ENCODE measurements at regions not wholly inside any gene's neighbourhood (a gene's known extent, or its start where the extent isn't known, plus 50 kb on each side); places are given as distances from the start of the nearest gene placed in this dataset.

DNA sequence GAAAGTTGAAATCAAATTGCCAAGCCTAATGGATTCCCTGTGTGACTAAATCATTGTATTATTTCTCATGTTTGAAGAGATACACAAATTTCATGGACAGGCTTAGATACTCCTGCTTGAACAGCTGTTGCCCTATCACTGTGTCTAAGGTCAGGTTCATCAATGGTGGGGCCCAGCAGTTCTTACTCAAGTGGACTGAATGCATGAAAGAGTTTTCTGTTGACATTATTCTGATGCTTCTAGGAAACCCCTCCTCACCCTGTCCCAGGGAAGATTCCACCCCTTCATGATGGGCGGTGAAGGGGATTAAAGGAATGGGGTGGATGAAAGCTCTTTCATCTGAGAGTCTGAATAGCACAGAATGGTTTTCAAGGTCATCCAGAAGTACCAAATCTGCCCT is 148.8 kb downstream of the INO80D start:
- DNase-seq (ENCODE audit: low read depth): no peak

DNA sequence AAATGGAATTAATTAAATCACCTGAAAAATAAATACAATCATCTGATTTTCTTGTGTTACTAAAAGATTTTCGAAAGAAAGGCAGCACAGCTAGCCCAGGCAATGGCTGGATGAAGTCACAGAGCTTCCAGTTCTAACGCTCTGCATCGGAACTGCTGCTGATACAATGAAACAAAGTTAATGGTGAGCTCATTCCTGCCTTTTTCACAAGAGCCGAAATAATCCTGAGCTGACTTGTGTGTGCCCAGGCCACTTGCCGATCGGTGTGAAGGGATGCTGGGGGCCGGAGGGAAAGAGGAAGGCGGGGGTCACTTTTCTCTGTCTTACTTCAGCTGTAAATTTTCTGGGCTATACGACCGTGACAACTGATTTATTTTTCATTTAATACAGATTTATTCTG is 149.5 kb downstream of the INO80D start:
- DNase-seq (ENCODE audit: low read depth): no peak

DNA sequence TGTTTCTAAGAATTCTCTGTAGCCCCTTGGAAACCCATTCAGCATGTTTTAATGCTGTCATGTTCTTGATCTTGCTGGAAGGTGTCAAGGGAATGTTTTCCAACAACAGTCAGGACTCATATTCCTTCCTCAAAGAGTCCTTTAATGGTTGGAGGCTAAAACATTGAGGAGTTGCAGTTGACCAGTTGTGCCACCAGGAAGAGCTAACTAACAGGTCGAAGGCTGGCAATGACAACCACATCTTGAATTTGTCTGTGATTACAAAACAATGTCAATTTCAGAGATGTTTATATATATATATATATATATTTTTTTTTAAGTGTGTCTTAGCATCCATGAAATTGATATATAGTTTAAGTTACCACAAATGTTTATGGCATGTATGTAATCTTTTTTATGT is 151.5 kb downstream of the INO80D start:
- no peak for DNase-seq (ENCODE audit: low read depth)

DNA sequence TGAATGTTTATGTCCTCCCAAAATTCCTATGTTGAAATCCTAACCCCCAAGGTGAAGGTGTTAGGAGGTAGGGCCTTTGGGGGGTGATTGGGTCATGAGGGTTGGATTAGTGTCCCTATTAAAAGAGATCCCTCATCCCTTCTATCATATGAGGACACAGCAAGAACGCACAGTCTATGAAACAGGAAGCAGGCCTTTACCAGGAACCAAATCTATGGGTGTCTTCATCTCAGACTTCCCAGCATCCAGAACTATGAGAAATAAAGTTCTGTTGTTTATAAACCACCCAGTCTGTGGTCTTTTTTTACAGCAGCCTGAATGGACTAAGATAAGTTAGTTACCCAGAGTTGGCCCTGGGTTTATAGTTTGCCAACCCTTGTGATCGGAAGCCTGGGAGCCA is 153.1 kb downstream of the INO80D start:
- no peak for DNase-seq (ENCODE audit: low read depth)

DNA sequence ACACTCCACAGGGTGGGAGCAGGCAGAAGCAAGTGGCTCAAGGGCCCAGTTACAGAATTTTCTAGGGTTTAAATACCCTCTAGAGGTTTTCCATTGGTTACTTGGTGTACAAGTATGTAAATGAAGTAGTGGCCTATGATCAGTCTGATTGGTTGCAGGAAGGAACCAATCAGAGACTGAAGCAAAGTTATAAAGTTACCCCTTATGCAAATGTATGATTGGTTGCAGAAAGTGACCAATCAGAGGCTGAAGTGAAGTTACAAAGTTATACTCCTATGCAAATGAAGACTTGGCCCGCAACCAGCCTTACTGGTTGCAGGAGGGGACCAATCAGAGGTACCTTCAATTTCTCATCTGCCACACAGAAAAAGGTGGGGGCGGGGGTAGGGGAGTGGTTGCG is 154.6 kb downstream of the INO80D start:
- DNase-seq (ENCODE audit: low read depth): no peak

DNA sequence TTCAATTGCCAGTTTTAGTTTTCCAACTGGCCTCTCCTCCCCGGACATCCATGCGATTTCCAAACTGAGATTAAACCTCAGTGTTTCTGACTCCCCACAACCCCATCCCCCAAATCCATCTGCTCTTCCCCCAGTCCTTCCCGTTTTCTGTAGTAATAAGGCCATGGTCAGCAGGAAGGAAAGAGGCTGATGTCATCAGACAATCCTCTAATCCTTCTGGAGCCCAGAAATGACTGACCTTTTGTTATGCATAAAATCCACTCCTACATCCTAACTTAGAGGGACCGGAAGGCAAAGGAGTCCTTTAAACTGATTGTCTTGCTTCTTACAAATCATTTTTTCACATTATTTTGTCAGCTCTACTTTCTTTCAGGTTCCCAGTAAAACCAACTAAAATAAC is 155.8 kb downstream of the INO80D start:
- peak; percentile 67 for DNase-seq (ENCODE audit: low read depth)

DNA sequence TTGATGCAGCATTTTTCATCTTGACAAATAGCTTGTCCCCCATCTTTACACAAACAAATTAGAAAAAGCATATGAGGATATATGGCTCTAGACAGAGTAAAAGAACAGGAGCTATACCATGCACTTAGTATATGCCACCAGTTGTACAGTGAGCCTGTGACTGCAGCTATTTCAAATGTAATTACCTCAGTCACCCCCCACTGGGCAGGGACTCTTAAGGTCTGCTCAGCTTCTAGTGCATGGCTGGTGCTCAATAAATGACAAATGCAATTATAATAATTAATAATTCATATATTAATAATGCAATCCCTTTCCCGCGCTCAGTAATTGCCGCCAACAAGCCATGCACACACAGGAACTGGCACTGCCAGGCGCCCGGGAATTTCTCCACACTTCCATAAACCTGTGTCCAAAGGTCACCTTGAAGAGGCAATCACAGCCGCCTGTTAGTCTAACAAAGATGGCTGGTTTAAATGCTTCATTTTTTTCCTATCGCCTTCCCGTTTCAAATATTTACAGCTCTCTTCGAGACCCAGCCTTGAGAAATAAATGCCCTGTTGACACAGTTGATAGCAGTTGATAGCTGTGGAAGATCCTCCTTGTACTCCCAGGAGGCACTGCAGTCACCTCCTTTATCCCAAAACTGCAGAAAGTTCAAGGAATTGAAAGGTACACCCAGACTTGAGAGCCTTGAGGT is 156.6 kb downstream of the INO80D start:
- no peak for DNase-seq (ENCODE audit: low read depth)

DNA sequence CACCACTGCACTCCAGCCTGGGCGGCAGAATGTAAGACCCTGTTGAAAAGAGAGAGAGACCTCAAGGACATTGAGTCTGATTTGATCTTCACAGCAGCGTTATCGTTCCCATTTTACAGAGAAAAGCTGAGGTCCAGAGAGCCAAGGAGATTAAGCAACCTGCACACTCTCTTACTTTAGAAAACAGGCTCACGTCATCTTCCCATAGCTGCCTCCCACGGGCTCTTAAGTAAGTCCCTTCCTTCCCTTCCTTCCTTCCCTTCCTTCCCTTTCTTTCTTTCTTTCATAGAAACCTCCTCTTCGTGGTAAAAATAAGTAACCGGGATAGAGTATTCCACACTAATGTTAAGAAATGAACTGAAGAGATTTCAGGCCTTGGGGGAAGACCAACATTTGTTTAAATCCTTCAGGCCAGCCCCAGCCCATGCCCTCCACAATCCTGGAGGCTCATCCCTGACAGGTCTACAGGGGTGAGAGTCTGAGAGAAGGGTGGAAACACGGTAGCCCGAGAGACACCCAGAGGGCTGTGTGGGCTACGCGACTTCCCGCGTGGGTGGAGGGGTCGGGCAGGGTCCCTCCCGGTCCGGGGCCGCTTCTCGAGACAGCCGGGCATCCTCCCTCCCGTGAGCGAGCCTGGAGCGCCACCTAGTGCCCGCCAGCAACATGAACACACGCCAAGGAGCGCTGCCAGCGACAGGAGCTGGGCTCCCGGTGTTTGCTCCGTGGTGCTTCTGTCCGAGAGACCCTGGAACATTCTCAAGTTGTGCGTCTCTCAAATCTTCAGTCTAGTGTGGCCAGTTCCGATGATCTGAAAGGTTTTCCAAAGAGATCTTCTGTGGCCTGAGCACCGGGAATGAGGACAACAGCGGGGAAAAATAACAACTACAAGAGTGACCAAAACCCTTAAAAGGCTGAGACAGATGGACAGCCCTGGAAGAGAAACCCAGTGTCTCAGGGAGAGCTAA is 160.3 kb downstream of the INO80D start:
- DNase-seq (ENCODE audit: low read depth): peak; percentile 61

DNA sequence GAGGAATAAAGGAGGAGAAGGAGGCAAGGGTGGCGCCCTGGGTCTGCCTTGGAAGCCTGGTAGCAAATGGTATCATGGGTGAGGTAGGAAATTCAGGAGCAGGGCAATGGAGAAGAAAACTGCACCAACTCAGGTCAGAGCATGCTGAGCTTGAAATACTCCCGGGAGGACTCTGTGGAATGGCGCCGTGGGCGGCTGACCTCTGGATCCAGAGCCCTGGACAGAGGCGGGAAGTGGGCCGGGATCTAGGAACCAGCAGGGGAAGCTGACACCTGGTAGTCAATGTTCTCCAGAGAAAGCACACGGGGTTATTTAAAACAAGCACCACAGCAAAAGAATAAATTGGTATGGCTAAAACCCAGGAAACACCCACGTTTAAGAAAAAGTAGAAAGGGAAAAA is 161.3 kb downstream of the INO80D start:
- DNase-seq (ENCODE audit: low read depth): no peak

DNA sequence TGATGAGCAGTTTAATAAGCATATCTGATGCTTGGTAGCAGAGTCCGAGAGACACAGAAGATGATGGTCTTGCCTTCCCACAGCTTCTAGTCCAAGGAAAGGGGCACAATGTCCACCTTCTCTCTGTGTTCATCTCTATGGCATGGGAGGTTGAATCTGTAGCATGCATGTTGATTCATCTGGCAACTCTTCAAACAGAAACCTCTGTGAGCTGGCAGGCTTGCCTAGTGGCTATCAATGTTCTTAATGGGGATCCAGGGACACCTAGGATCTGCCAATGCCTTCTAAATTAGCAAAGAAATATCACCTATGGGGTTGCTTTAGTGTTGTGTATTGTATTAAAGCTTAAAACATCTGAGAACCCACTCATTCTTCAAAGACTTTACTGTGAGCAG is 170.8 kb downstream of the INO80D start:
- no peak for DNase-seq (ENCODE audit: low read depth)

DNA sequence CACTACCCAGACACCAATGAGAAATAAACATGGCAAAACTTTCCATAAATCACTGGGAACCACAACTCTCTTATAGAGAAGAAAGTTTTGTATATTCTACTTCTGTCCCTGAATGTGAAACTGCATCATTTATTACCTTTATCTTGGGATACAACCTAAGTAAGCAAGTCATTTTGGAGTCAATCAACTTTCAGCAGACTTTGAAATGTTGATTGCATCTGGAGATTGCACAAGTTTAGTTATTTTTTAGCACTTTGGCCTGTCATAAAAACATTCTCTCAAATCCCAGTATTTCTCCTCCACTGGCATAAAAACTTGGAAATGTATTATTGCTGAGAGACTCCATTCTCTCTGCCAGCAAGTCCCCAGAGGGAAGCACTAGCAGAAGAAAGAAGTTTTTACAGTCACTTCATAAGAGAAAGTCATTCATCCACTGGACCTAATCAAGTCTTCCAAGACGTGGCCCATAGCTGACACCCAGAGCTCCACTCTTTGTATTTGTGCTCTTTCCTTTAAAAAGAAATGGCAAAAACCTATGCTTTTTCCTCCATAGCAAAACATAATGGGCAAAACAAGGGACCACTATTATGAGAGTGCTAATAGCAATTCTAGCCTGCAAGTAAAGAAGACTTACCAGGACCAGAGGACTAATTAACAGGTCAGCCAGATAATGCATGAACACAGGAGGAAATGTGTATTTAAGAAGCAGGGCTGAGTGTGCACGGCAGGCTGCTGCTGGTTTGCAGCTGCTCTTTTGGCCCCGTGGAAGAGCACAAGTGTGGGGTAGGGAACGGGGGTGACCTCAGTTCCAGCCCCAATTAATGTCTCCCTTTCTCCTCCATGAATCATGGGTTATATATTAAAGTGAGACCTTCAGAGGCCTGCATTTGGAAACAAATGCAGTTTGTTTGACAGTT is 171.5 kb downstream of the INO80D start:
- DNase-seq (ENCODE audit: low read depth): no peak

DNA sequence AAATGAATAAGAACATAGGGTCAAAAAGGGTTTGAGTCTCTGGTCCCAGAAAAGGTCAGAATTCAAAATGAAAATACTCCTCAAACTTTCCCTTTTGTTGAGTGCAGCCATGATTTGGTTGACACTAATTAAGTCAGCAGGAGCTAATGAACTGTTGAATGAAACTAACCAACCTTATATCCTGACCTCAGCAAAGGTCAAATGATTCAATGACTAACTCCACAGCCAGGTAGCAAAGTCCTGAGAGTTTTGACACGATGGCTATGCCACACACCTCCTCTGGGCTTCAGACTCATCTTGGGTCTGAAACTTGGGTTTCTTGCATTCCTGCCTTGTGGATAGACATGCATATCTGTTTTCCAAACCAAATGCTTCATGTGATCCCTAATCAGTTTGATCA is 172.3 kb downstream of the INO80D start:
- DNase-seq (ENCODE audit: low read depth): no peak

DNA sequence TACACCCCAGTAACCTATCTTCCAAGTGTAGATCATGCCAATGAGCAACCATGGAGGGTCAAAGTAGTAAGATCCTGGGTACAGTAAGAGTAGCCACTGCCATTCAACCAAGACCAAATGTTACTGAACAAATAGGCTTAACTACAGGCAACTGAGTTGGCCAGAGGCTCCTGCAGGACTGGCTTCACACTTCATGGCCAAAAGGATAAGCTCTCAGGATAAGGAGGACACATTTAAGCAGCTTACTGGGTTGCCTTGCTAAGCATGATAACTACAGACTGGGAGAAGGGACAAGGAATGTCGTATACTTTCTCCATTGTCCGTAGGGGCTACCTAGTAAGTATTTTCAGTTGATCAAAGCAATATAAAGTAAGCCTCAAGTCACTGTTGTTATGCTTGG is 174.7 kb downstream of the INO80D start:
- no peak for DNase-seq (ENCODE audit: low read depth)

DNA sequence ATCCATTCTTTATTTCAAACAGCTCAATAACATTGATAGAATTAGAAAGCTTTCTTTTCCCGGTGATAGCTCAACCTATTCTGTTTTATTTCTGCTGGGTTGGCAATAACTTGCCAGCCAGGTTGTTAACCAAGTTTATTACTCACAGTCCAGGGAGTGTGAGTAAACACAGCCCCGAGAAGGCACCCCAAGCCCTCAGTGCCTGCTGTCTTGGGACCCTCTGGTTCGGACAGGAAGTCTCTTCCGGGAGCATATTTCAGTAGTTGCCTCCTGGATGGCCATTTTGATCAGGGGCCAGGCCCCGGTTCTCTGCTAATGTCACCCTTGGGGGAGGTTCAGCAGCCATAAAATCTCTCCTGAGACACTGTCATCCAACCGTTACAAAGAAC is 176.8 kb downstream of the INO80D start:
- no peak for DNase-seq (ENCODE audit: low read depth)

DNA sequence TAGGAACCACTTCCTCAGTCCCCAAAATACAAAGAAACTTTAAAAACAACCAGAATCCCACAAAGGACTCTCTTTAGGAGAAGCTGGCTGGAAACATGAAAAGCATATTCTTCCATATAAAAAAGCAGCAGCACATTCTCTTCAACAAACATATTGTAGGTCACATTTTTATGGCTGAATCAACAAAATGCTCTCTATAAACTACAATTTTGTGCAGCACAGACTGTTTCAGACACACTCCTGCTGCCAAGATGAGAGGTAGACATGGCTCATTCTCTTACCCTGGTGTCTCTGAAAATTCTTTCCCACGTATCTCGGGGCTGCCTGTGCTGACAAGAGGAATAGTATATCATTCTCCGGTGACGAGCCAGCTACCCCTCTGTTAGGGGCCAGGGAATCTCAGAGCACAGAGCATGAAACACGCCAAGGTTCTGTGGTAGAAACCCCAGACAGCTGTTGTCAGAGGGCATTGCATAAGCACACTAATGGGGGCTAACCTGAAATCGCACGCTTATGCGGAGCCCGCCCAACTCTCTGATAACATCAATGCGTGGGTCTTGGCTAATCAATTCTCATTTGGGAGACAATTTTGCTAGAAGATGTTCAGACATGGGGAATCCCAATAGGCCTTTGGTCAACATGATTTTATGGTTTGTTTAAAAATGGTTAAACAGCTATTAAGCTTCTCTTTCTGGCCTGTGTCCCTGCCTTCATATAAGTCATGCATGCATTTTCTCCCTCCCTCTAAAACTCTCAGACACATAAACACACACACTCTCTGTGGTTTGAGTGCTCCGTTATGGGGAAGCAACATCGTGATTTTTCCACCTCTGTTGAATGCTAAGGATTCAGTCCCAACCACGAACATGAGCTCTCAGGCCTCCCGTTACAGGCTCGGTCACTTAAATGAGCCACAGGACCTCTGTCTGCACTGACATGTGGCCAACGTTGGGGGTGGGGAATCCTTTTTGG is 177.5 kb downstream of the INO80D start:
- no peak for DNase-seq (ENCODE audit: low read depth)

DNA sequence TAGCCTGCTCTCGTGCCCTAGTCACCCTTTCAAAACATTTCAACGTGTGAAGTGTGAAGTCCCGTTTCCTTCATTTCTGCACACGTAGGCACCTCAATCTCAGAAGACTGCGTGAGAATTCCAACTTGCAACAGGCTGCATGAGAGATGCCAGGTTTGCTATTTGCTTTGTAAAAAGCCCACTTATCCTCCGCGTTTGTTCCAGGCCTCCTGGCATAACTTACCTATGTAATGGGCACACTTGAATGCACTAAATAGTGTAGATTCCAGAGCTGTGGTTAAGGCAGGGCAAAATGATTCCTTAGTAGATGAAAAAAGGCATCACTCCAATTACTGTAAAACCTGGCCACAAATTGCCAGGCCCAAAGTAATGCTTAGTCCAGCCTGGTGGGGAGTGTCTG is 179.6 kb downstream of the INO80D start:
- DNase-seq (ENCODE audit: low read depth): no peak

DNA sequence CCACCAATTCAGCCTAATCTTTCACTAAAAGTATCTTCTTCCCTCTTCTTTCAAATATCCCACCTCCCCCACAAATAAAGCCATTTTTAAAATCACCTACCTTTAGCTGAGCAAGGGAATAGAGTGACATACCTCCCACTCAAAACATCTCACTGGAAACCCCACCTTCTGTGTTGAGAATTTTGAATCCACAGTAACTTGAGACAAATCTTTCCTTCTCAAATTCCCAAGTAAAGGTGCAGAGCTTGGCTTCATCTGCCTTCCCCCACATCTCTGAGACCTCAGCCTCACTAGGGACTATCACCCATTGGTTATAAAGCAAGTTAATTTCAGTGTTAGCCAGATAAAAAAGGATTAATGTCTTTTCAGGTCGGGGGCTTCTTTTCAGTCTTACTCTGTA is 180.4 kb downstream of the INO80D start:
- DNase-seq (ENCODE audit: low read depth): no peak

DNA sequence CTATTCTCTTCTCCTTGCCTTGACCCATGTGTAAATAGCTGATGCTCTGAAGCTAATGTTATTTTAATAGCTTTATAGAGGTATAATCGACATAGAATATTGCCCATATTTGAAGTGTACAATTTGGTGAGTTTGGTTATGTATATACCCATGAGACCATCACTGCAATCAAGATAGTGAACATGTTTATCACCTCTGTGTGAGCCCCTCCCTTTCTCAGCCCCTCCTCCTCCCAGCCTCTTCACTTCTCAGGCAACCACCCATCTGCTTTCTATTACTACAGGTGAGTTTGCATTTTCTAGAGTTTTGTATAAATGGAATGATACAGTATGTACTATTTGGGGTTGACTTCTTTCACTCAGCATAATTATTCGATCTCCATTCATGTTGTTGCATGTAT is 181.1 kb downstream of the INO80D start:
- no peak for DNase-seq (ENCODE audit: low read depth)

DNA sequence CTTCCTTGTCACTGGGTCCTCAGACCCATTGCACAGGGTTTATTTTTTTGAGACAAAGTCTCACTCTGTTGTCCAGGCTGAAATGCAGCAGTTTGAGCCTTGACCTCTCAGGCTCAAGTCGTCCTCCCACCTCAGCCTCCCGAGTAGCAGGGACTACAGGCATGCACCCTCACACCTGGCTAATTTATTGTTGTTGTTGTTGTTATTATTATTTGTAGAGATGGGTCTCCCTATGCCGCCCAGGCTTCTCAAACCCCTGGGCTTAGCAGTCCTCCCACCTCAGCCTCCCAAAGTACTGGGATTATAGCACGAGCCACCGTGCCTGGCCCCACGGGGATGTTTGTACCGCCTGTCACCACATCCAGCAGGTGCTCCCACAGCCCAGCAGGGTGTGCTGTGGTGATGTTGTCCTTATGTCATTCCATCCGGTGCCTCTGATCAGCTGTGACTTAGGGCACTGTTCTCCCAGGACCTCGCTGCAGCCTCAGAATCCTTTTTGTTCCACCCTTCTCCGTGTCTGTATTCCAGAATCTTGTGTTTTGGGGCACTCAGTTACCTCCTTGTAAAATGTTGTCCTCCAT is 182.3 kb downstream of the INO80D start:
- DNase-seq (ENCODE audit: low read depth): peak; percentile 22

DNA sequence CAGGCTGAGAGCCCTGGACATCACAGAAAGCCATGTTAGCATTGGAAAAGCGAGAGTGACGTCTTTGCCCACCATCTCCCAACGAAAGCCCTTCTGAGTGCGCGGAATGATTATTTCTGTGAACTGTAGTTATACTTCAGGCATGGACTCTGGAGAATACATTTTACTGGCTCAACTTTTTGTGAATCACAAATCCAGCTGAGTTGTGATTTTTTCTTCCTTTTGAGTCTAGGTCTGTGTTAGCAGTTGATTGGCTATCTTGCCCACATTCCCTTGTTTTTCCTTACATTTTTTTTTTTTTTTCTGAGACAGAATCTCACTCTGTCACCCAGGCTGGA is 183.1 kb downstream of the INO80D start:
- no peak for DNase-seq (ENCODE audit: low read depth)
